SKM-1 (cell line): ENCODE measurements at regions not wholly inside any gene's neighbourhood (a gene's known extent, or its start where the extent isn't known, plus 50 kb on each side); places are given as distances from the start of the nearest gene placed in this dataset.
"Not testable (repeated sequence)": the region's sequence is repeated elsewhere in the genome, so short reads cannot be mapped to it uniquely, and the experiment has no call there.

Source experiments
- DNase-seq: peaks from one replicate; lab custom pipeline; 2025; ENCODE audit not compliant: unreplicated experiment; lab: John Stamatoyannopoulos, UW

DNA sequence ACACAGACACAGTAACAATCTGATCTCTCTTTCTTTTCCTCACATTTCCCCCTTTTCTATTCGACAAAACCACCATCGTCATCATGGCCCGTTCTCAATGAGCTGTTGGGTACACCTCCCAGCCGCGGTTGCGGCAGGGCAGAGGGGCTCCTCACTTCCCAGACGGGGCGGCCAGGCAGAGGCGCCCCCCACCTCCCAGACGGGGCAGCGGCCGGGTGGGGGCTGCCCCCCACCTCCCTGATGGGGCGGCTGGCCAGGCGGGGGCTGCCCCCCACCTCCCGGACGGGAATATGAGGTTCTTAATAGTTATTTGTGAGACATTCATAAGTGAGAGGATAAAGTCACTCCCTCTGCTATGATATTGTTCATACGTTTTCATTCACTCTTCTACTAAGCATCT lies 229.7 kb downstream of the CD109 start:
- DNase-seq = not testable (repeated sequence)

DNA sequence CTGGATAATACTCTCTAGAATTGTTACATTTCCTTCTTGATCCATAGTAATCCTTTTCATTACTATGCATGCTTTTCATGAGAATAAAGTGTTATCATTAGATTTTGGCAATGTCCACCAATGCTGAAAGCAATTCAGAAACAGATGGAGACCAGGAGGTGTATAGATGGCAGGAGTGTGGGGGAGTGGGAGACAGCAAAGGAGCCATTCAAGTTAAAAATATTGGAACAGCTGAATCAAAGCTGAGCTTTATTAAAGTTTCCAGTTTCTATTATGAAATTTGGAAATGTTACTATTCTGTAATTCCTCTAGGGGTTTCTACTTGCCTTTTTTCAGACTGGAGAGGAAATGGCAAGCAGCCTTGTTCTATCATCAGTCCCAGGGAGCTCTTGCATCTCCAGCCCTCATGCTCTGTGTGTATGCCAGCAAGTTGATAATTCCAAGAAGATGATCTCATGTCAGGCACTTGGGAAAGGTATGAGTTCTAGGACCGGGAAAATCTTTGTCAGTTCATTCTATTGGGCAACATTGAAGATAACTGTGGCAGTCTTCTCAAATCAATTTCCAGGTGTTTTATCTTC lies 228.0 kb downstream of the CD109 start:
- no peak for DNase-seq

DNA sequence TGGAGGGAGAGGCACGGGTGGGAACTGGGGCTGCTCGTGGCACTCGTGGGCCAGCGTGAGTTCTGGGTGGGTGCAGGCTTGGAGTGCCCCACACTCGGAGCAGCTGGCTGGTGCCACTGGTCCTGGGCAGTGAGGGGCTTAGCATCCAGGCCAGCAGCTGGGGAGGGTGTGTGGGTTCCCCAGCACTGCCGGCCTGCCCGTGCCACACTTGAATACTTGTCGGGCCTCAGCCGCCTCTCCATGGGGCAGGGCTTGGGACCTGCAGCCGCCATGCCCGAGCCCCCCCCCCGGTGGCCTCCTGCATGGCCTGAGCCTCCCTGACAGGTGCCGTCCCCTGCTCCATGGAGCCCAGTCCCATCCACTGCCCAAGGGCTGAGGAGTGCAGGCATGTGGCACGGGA lies 207.2 kb downstream of the CD109 start:
- no peak for DNase-seq

DNA sequence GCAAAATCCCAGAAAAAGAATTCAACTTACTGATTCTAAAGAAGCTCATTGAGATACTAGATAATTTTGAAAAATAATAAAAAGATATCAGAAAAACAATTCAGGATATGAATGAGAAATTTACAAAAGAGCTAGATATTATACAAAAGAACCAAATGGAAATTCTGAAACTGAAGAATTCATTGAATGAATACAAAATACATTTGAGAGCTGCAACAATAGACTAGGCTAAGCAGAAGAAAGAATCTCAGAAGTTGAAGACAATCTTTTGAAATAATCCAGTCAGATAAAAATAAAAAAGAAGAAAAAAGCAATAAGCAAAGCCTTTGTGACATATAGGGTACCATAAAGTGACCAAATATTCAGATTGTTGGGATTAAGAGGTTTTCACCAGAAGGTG lies 206.0 kb downstream of the CD109 start:
- DNase-seq = no peak

DNA sequence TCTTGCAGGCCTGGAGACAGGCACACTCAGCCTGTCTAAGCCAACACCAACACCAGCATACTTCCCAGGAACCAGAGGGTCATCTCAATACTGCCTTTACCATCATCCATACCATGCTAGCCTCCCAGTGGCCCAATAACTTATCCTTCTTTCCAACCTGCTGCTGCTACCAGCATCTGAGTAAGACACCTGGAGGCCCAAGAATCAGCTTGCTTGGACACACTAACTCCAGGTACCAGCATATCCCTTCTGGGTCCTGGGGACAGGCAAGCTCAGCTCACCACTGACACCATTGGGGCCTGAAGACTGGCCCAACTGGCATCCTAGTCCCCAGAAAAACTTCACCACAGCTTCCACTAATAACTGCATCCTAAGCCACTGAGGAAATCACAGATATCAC lies 205.3 kb downstream of the CD109 start:
- DNase-seq = no peak

DNA sequence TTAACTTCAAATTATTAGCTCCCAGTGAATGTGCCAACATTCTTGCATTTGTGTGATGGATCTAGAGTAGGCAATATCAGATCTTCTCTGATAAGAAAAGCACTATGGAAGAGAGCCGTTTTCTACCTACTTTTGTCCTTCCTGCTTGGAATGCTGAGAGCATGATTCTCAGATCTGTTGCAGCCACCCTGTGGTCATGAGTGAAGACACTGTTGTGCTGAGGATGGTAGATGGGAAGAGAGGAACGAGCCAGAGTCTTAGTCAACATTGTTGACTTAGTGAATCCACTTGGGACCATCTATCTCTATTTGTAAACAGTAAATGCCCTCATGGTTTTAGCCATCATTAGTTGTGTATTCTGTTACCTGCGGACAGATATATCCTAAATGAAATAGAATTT lies 202.6 kb downstream of the CD109 start:
- no peak for DNase-seq

DNA sequence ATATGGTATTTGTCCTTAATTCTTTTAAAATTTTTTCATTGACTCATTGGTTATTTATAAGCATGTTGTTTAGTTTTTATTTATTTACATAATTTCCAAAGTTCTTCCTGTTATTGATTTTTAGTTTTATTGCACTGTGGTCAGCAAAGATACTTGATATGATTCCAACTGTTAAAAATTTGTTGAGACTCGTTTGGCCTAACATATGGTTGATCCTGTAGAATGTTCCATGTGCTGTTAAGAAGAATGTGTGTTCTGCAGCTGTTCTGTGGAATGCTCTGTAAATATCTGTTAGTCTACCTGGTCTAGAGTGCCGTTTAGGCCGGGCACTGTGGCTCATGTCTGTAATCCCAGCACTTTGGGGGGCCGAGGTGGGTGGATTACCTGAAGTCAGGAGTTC lies 197.7 kb downstream of the CD109 start:
- DNase-seq = no peak

DNA sequence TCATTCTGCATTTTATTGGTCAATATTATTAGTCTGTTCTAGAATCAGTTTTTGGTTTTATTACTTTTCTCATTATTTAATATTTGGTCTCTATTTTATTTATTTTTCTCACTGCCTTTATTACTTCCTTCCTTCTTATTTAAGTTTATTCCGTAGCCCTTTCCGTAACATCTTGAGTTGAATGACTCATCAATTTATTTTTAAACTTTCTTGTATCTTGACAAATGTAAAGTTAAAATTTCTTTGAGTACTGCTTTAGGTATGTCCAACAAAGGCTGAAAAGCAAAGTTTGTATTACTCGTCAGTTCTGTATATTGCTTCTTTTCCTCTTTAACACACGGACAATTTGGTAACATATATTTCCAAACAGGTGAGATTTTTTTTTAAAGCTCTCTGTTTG lies 192.0 kb downstream of the CD109 start:
- DNase-seq = no peak

DNA sequence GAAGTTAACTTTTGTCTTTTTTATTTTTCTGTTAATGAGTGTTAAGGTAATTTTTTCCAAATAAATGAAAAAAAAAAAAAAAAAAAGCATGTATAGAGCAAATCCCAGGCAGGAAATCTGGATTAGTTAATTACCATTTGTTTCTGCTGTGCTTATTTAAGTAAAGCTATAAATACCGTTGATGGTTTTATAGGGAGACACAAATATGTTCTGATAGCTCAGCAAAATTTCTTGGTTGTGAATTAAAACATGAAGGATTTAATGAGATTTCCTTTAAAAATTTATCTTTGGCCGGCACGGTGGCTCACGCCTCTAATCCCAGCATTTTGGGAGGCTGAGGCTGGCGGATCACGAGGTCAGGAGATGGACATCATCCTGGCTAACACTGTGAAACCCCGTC lies 189.4 kb downstream of the CD109 start:
- DNase-seq = no peak

DNA sequence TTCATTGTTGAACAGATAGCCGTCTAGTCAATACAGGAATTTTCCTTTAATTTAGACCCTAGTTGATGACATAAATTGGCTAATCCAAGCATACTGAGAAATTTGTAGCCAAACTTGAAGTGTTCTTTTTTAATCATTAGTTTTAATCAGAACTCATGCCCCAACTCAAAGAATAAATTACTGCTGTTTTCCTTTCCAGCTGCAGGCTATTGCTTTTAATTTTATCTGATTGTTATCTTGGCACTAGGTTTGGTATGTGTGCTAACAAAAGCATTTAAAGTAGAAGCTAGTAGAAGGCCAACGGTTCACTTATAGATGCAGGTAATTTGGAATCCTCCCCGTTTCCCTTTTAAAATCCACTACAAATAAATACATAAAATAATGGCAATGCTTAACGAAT lies 188.5 kb downstream of the CD109 start:
- DNase-seq = no peak

DNA sequence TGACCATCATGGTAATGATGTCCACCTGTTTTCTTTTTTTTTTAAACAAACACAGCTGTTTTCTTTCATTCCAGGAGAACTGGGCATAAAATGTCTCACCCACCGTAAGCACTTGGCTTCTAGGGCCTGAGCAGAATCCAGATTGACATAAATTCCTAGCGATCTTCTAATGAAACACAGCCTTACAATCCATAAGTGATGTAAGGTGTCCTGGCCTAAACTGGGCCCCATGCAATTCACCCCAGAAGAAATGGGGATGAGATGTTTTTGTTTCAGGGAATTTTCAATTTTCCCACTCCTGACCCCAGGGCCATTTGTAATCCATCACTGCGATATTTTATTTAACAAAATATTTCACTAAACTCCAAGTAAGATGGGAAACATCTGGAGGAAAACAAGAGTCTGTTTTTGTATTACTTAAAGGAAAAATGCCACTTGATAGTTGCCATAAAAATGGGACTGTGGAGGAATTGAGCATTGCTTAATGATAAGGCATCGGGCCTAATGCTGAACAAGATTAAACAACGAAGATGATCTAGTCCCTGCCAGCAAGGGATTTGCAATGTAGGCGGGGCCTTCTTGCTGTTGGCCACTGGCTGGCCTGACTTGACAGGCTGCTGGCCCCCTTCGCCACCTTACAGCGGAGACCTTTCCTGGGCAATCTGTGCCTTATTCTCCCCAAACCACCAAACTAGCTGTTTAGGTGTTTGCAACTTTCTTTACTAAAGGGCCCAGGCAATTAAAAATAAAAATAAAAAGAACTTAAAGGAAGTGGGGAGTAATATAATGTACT lies 183.7 kb downstream of the CD109 start:
- DNase-seq = no peak

DNA sequence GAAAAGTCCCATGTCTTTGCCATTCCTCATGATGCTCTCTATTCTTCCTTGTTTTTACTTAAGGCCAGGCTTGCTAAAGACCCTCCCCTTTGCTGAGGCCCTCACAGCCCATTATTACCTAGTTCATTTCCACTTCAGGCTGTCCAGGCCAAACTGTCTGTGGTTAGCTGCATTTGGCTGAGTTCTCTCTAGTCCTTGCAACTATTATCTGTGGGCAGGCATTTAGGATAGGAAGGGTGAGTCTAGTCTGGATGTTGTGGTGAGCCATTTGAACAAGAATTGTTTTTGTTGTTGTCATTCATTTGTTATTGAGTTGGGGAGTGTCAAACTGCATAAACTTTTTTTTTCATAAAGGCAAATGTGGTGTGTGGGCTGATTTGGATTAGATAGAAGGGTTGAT lies 182.4 kb downstream of the CD109 start:
- DNase-seq = no peak
